Type B pancreatic cell (in vitro differentiated cells): ENCODE measurements at regions not wholly inside any gene's neighbourhood (a gene's known extent, or its start where the extent isn't known, plus 50 kb on each side); places are given as distances from the start of the nearest gene placed in this dataset.

Experiments
- DNase-seq: peaks from one replicate; pipeline ENCODE4 v3.0.0; 2021; ENCODE audit warnings: mixed read lengths; ENCODE audit not compliant: unreplicated experiment; ENCODE audit errors: extremely low spot score
- H3K27ac Mint-ChIP-seq: 2 replicates; pipeline ENCODE4 v1.8.0; 2021; ENCODE audit warnings: mild to moderate bottlenecking, mixed read lengths
- H3K27me3 Mint-ChIP-seq: 2 replicates; pipeline ENCODE4 v1.8.0; 2021; ENCODE audit warnings: mixed read lengths
- H3K36me3 Mint-ChIP-seq: 2 replicates; pipeline ENCODE4 v1.8.0; 2021; ENCODE audit warnings: mixed read lengths
- H3K4me1 Mint-ChIP-seq: one replicate; pipeline ENCODE4 v1.8.0; 2021; ENCODE audit warnings: mixed read lengths; ENCODE audit not compliant: unreplicated experiment
- H3K4me3 Mint-ChIP-seq: 2 replicates; pipeline ENCODE4 v1.8.0; 2021; ENCODE audit warnings: mild to moderate bottlenecking, mixed read lengths
- H3K9me3 Mint-ChIP-seq: 2 replicates; pipeline ENCODE4 v1.8.0; 2021; ENCODE audit warnings: mixed read lengths
- CTCF ChIP-seq: fragments of 200-600 bp; sonication (generic); conservative IDR thresholded peaks from 2 replicates; pipeline ENCODE4 v1.5.0; 2021; ENCODE audit warnings: antibody characterized with exemption, mild to moderate bottlenecking

DNA sequence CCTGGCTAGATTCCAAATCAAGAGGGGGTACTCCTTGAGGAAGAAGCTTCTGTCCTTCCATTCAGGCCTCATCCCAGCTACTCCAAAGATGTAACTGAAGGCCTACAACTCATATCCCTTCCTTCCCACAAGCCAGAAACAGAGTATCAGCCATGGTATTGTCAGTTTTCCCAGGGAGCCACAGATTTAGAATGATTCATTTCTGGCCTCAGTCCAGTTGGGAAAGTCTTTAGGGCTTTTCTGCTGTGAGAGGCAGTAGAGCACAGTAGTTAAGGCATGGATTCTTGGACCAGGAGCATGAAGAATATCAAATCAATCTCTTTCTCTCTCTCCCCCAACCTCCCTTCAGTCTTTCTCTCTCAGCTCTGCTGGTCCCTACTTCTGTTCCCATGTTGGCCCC is 505.0 kb downstream of the BCOR start:
- Mint-ChIP-seq H3K4me3 (no peak overlapping the region), H3K27me3 (no peaks in the 10 kb centered on the region), H3K36me3 (no peaks in the 10 kb centered on the region), H3K27ac (no peak overlapping the region), H3K4me1 (no peaks in the 10 kb centered on the region), H3K9me3 (no peaks in the 10 kb centered on the region)
- no peak for TF ChIP-seq CTCF
- no peak for DNase-seq

GRCh38 chrX:39595977-39596376 is 501.8 kb downstream of the BCOR start:
- H3K27me3 Mint-ChIP-seq, result no peaks in the 10 kb centered on the region

DNA sequence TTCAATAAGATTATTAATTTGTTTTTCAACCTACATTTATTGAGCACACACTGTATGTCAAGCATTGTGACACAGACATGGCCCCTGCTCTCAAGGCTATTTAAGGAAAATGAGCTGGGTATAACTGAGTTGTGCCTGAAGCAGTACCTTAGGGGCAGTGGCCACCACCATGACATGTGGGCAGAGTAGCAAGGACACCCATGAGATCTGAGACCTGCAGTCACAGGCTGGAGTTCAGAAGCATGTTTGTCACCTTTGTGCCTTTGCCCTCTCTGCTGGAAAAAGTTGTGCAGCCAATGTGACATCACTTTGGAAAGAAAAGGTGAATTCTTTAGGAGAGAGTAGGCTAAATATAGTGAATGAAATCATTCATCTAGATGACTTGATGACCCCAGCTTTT is 501.3 kb downstream of the BCOR start:
- no peak for TF ChIP-seq CTCF
- no peak overlapping the region for H3K4me3 Mint-ChIP-seq
- DNase-seq, result no peak
- no peaks in the 10 kb centered on the region for H3K27me3 Mint-ChIP-seq
- H3K27ac Mint-ChIP-seq, result no peak overlapping the region
- peaks cover 6% of the 10 kb centered on the region for H3K4me1 Mint-ChIP-seq
- H3K9me3 Mint-ChIP-seq, result no peaks in the 10 kb centered on the region
- H3K36me3 Mint-ChIP-seq, result no peaks in the 10 kb centered on the region

More at GRCh38 chrX:39595977-39596376, 501.8 kb downstream of the BCOR start:
- Mint-ChIP-seq H3K4me1 (peaks cover 6% of the 10 kb centered on the region), H3K4me3 (no peak overlapping the region), H3K36me3 (no peaks in the 10 kb centered on the region), H3K9me3 (no peaks in the 10 kb centered on the region), H3K27ac (no peak overlapping the region)
- no peak for TF ChIP-seq CTCF
- DNase-seq, result no peak

DNA sequence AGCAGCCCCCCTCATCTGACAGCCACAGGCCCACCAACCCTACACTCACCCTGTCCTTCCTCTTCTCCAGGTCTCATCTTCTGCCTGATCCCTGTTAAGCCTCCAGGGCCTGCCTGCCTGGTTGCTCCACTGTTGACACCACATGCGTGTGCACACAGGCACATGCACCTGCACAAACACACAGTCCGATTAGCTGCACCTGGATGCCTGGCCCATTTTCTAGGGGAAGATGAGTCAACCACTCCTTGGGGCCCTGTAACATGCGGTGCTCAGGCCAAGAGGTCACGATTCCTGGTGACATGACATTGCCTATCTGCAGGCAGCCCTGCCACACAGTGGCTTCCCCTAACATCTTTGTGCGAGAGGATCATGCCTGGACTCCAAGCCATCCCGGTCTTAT is 498.4 kb downstream of the BCOR start:
- H3K4me1 Mint-ChIP-seq, result peaks cover 14% of the 10 kb centered on the region
- H3K36me3 Mint-ChIP-seq, result no peaks in the 10 kb centered on the region
- no peak overlapping the region for H3K27ac Mint-ChIP-seq
- DNase-seq, result no peak
- no peaks in the 10 kb centered on the region for H3K27me3 Mint-ChIP-seq
- no peaks in the 10 kb centered on the region for H3K9me3 Mint-ChIP-seq
- TF ChIP-seq CTCF, result no peak
- H3K4me3 Mint-ChIP-seq, result no peak overlapping the region

DNA sequence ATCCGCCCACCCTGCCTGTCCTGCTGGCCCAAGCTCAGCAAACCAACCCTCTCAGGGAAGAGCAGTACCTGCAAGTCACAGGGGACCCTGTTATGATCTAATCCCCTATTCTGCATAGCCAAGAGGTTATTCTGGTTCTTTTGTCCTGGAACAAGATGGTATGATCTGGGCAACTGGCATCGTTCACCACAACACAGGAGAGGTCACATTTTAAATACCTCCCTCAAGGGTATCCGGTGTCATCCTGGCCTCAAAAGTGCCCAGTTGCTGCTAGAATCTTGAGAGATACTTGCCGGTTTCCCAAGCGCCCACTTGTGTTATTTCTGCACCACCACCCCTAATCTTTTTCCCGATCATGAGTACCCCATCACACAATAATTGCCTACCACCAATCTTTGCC is 497.5 kb downstream of the BCOR start:
- Mint-ChIP-seq H3K27ac (no peak overlapping the region), H3K36me3 (no peaks in the 10 kb centered on the region), H3K9me3 (no peaks in the 10 kb centered on the region)

More for the DNA sequence above, 497.5 kb downstream of the BCOR start:
- no peak overlapping the region for H3K4me3 Mint-ChIP-seq
- TF ChIP-seq CTCF, result no peak
- no peaks in the 10 kb centered on the region for H3K27me3 Mint-ChIP-seq
- peaks cover 14% of the 10 kb centered on the region for H3K4me1 Mint-ChIP-seq
- no peak for DNase-seq
